ENCODE measurements at regions not wholly inside any gene's neighbourhood (a gene's known extent, or its start where the extent isn't known, plus 50 kb on each side); places are given as distances from the start of the nearest gene placed in this dataset.

GRCh38 chr11:80441821-80442220 lies 1001.0 kb upstream of the TENM4 start:
- TF ChIP-seq CTCF (IDR thresholded peaks at IDR 0.05; ENCODE audit: poor library complexity) (no peak), EZH2 (IDR thresholded peaks at IDR 0.05; ENCODE audit: borderline replicate concordance) (no peak)
